Ovary (tissue), 3 donors: ENCODE measurements at regions not wholly inside any gene's neighbourhood (a gene's known extent, or its start where the extent isn't known, plus 50 kb on each side); places are given as distances from the start of the nearest gene placed in this dataset.

Source experiments
- CTCF ChIP-seq, 3 donors: fragments of 450-650 bp in 2 of 3; fragments of 200-600 bp in 1 of 3; IDR thresholded peaks; one replicate each; pipeline versions ENCODE4 v1.5.1 to v1.8.0; 2016 to 2022; ENCODE audit warnings: antibody characterized with exemption in 3 of 3, mild to moderate bottlenecking in 1 of 3
- POLR2A ChIP-seq: fragments of 450-650 bp; IDR thresholded peaks from one replicate; pipeline ENCODE4 v1.6.1; 2017; ENCODE audit warnings: antibody characterized with exemption, mild to moderate bottlenecking, moderate library complexity
- donor health status: DM: no; HTN: no; CAD: no.

- TF ChIP-seq CTCF (IDR thresholded peaks at IDR 0.05), result no peak
- TF ChIP-seq POLR2A, result no peak
Measured at GRCh38 chr7:34269084-34269483, 363.7 kb downstream of the BMPER start.
